Esophagus squamous epithelium (tissue), 4 donors: ENCODE measurements at regions not wholly inside any gene's neighbourhood (a gene's known extent, or its start where the extent isn't known, plus 50 kb on each side); places are given as distances from the start of the nearest gene placed in this dataset.

Experiments used
- CTCF ChIP-seq, 6 experiments: fragments of 450-650 bp in 4 of 6; fragments of 200-600 bp in 2 of 6; sonication (generic) in 2 of 6; IDR thresholded peaks; one replicate each; pipeline ENCODE4 v1.5.1; 2016 to 2019; ENCODE audit warnings: antibody characterized with exemption in 6 of 6, mild to moderate bottlenecking in 4 of 6, moderate library complexity in 4 of 6
- POLR2A ChIP-seq, 4 donors: fragments of 450-650 bp; IDR thresholded peaks; one replicate each; pipeline ENCODE4 v1.6.1; 2017; ENCODE audit warnings: antibody characterized with exemption in 4 of 4, mild to moderate bottlenecking in 4 of 4, moderate library complexity in 3 of 4

GRCh38 chr20:52410182-52410647, 218.6 kb upstream of the ZFP64 start:
- TF ChIP-seq POLR2A (IDR thresholded peaks at IDR 0.05) (no peak), CTCF (IDR thresholded peaks at IDR 0.05) (no peak)
